NCI-H748 (cell line): ENCODE measurements at regions not wholly inside any gene's neighbourhood (a gene's known extent, or its start where the extent isn't known, plus 50 kb on each side); places are given as distances from the start of the nearest gene placed in this dataset.
A peak's percentile ranks its signal among the peaks of the same experiment; 100 is the strongest.
"Not testable (repeated sequence)": the region's sequence is repeated elsewhere in the genome, so short reads cannot be mapped to it uniquely, and the experiment has no call there.

Experiments
- DNase-seq: peaks from one replicate; lab custom pipeline; 2025; ENCODE audit not compliant: unreplicated experiment; lab: John Stamatoyannopoulos, UW

DNA sequence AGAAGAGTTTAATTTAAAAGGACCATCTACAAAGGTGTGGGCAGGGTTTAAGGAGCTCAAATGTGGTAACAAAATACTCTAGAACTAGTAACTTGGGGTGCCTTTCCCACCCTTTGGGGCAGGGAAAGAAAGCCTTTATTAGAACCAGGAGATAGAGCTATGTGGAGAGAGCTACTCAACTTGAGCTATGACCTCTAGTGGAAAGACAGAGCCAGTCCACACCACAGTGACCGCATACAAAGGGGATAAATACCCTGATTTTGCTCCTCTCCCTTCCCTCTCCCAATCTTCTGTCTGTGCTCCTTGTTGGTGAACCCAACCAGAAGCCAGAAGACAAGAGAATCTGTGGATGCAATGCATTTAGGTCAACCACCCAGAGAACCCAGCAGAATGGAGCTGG lies 54.4 kb upstream of the JAK1 start:
- no peak for DNase-seq

DNA sequence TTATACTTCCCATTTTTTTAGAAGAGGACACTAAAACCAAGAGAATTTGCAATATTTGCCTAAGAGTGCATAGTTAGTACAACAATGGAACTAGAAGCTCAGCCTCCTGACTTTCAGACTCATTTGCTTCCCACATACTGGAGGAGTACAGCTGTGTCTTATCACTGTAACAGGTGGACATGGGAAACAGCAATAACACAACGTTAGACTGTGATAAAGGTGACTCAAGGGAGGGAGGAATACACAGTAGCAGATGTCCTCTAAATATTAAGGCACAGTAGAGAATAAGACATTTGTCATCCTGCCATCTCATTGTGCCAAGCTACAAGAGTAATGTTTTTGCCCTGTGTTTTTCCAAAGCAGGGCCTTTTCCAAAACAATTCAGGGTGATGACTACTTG lies 55.4 kb upstream of the JAK1 start:
- no peak for DNase-seq

DNA sequence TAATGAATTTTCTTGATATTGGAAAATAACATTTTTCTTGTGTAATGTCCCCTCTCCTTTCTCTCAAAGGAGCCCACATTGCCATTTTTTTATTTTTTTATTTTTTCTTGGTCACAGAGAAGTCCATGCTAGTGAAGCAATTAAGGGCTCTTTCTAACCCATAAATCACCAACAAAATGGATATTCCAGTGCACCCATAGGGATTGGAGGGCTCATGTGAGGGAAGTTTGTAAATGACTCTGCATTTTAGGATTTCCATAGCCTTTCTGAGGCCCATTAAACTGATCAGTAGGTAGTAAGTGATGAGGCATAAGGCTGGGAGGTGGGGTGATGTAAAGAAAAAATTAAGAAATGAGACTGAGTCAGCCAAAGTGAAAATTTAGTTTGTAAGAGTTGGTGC lies 55.9 kb upstream of the JAK1 start:
- DNase-seq = no peak

DNA sequence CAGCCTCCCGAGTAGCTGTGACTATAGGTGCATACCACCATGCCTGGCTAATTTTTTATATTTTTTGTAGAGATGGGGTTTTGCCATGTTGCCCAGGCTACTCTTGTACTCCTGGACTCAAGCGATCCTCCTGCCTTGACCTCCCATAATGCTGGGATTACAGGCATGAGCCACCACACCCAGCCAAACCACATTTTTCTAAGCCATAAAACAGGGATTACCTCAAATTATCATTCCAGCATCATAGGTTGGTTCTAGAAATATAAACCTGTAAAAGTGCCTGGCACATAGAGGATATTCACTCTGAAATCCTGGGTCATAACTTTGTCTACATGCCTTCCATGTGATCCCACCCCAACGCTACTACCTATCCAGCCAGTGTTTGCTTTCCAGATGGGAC lies 59.4 kb upstream of the JAK1 start:
- DNase-seq = no peak

DNA sequence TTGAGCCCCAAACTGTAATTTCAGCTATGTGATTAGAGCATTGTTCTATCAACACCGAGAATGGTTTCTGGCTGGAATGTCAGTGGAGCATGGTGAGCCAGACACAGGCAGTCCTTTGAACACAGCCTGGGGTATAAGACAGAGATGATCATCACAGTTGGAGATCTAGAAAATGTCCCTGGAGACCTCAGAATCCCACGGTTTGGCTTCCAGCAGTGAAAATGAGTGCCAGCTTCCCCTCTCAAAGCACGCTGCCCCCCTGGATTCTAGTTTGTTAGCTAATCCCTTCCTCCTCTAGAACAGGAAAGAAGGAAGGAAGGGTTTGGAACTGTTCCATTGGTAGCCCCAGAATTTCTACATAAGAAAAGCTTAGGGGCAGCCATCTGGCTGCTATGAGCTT lies 59.9 kb upstream of the JAK1 start:
- DNase-seq = no peak

DNA sequence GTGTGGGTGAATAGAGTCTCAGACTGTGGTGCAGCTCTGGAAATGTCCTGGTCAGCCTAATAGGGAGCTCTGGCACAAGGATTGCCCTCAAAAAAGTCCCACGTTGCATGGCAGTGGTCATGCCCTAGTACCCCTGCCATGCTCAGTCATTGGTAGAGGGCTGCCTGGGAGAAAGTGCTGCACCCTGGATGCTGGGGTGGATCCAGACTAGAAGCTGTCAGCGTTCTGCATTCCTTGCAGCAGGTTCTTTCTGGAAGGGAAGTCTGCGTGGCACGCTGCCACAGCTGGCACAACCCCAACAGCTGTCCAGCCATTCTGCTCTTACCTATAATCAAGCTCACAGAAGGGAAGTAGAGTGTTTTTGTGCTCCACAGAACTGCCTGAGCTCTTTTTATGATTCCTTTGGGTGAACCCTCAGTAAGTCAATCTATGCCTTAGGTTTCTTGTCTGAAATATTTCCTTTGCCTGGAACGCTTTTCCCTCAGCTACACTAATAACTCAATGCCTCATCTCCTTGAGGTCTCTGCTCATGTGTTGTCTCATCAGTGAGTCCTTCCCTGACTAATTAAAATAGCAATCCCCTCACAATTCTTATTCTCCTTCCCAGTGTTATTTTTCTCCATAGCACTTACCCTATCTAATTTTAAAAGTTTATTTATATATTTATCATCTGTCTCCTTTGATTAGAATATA lies 61.5 kb upstream of the JAK1 start:
- DNase-seq = no peak

DNA sequence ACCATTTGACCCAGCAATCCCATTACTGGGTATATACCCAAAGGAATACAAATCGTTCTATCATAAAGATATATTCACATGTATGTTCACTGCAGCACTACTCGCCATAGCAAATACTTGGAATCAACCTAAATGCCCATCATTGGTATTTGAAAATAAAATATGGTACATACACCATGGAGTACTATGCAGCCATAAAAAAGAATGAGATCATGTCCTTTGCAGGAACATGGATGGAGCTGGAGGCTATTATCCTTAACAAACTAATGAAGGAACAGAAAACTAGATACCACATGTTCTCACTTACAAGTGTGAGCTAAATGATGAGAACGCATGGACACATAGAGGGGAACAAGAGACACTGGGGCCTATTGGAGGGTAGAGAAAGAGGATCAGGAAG lies 63.1 kb upstream of the JAK1 start:
- DNase-seq = not testable (repeated sequence)

DNA sequence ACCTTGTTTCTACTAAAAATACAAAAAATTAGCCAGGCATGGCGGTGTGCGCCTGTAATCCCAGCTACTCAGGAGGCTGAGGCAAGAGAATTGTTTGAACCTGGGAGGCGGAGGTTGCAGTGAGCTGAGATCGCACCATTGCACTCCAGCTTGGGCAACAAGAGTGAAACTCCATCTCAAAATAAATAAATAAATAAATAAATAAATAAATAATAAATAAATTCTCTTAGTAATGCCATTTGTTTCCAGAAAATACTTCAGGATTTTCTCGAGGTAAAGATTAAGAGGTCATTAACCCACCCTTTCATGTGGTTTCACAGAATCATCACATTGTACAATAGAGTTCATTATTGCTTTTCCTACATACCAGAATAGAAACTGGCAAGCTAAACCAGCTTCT lies 68.5 kb upstream of the JAK1 start:
- not testable (repeated sequence) for DNase-seq

DNA sequence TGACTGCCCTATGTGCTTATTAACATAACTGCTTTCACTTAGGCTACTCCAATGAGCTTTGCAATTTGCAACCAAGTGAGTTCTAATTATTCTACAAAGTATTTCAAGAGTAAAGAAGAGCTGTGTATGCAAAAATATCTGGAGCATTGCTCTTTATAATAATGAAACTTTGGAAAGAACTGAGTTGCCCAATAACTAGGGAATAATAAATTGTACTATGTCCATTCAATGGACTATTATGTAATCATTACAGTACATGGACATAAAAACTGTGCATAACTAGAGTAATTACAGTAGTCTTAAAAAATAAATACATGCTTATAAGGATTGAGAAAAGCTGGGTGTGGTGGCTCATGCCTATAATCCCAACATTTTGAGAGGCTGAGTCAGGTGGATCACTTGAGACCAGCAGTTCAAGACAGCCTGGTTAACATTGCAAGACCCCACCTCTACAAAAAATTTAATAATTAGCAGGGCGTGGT lies 70.3 kb upstream of the JAK1 start:
- DNase-seq = no peak

DNA sequence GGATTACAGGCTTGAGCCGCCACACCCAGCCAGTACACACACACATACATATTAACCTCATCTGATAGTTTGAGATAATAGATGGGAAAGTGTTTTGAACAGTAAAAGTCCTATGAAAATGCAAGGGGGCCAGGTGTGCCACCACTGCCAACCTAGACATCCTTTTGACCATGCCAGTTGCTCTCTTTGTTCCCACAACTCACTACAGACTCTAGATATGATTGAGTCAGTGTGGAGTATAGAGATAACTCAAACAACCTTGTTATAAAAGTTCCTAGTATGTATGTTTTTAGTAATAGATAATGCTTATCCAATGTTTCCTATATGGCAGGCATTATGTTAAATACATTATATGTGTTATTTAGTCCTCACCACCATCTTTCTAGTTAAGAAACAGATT lies 72.7 kb upstream of the JAK1 start:
- DNase-seq = no peak

DNA sequence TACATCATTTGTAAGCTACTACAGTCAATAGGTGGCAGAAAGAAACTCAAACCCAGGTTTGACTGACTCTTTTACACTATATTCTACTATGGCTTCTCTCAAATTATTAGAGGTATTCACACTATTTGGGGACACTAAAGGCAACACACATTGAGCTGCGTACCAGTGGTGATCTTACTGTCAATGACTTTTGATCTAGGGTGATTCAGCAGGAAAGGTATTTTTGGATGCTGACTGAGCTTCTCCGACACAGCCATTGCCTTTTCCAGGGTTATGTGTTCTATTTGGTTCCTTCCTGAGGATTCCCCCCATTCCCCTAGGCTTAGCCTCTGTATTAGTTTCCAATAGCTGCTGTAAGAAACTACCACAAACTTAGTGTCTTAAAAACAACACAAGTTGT lies 73.2 kb upstream of the JAK1 start:
- no peak for DNase-seq

DNA sequence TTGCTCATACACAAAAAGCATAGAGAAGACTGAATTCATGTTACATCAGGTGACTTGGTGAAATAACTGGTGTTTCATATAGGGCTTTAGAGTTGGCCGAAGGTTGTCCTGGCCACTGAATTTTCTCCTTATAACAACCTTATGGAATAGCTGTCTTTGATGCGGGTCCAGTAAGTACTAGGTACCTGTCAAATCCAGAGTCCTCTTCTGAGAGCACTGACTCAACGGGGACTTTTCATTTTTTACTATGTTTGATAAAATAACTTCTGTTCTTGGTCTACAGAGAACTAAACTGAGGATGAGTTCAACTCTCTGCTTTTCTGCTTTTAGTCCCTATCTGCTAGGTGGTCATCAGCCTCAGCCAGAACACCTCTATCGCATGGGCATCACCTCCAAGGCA lies 76.1 kb upstream of the JAK1 start:
- no peak for DNase-seq

DNA sequence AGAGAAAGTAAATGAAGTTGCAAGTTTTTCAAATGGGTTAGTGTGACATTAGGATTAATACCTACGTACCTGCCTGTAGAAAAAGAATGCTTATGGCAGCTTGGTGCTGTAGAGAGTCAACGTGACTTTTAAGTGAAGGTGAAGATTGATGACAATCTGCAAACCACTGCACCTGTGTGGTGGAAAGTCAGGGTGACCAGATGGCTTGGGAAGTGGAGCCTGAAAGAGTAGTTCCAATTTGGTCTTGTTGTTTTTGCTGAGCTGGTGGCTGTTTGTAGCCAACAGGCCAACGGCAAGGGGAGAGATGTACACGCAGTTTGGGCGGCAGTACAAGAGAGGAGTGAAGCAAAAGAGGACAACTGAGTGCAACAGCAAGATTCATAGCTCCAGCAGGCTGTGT lies 78.1 kb upstream of the JAK1 start:
- no peak for DNase-seq

DNA sequence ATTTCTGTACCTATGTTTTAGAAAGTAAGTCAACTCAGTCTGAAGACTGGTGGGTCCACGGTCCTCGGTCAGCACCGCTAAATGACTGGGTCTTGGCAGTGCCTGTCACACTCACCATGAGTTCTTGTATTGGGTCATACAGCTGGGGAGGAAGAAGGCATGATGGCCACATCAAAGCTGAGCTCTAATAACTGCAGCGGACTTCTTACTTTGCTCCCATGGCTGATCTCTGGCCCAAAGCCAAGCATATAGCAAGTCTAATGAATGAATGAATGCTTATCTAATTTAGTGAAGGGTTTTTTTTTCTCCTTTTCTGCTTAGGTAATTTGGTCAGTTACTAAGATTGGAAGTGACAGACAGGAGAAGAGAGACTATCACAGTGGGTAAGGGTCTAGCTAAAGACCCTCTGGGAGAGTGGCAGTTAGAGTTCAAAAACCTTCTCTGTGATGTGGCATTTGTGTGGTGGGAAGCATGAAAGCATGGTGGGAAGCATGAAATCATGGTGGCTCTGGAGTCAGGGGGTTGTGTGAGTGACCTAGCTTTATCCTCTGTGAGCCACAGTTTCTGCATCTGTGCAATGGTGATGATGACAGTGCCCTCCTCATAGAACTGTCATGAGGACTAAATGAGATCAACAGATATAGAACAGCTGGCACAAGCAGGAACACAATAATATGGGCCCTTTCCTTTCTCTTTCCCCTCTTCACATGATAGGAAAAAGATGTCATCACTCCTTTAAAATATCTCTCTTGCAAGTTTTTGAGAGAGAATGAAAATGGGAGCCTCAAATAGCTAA lies 78.9 kb upstream of the JAK1 start:
- DNase-seq = no peak

DNA sequence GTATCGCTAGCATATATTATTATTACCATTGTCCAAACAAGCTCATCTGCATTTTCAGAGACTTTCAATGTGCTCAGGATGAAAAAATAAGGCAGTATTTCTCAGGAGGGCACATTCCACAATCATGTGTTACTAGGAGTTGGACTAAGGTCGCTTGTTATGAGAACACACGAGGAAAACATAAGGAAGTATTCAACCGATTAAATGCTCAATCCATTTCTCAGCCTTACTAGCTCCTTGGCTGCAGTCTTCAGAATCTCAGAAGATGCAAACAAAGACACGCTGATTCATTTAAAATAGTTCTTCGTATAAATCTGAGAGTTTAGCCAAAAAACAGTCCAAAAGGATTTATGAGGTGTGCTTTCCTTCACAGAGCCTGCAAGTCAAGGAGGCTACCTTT lies 82.0 kb upstream of the JAK1 start:
- no peak for DNase-seq

DNA sequence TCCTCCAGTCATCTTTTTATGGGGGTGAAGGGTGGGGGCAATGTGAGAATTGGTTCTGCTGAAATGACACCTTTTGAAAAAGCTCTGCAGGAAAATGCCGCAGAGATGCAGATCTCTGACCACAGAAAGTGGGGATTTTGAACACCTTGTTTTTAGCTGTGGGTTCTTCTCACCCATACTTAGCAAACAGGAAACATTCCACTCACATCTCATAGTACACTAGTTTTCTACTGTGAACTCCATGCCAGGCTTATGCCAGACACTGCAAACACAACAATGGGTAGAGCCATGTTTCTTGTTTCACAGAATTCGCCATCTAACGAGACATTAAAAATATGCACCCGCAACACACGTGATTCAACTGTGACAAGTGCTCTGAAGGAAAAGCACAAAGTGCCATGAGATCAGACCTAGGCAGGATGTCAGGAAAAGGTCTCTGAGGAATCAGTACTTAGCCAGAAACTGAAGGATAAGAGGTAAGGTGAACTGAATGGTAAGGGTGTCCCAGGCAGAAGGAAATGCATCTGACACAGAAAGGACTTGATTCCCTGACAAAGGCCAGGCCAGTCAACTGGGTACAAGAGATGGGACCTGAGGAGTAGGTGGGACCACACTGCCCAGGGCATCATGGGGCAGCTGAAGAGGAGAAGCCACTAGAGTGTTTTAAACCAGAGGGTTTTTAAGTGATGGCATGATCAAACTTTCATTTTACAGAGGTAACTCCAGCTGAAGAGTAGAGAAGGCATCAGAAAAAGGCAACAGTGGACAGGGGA lies 83.8 kb upstream of the JAK1 start:
- no peak for DNase-seq

DNA sequence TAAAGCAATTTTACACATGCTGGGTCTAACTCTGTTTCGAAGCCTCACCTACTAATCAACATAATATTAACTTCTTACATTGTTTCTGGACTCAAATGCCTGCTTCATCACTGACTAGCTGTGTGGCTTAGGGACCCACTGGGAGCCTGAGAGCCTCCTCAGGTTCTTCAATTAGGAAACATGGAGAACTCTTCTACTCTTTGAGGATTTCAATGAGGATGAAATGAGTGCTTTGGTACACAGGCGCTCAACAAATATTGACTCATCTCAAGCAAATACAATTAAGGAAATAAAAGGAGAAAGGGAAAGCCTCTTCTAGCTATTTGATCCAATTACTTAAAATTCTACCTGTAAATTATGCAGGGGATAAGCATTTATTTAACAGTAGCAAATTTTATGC lies 84.4 kb upstream of the JAK1 start:
- DNase-seq = peak; percentile 92

DNA sequence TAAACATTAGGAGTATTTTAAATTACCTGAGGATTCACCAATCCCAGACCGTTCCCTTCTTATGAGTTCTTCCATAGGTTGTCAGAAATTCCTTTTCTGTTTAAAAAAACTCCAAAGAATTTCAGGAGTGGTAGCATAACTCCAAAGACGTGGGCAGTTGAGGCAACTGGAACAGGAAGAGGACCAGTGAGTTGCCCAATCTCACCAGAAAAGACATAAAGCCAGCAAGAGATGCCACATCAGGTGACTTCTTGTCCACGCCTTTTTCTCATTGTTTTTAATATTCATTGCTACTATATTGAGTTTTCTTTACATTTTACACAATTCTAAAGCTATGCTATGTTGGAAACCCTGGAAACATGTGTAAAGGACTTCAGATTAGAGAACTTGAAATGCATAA lies 88.1 kb upstream of the JAK1 start:
- no peak for DNase-seq

DNA sequence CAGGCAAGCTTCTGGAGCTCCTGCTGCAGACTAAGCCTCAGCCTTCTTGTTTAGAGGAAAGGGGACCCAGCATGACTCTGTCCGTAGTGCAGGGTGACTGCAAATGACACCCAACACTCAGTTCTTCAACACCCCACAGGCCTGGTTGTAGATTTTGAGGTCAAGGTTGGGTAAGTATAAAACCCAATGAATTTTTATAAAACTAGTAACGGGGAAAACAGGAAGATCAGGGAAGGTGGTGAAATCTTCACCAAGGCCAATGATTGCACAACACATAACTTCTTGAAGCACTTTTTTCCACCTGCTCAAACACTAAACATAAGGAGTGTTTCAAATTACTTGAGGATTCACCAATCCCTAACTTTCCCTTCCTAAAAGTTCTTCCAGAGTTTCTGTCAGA lies 89.4 kb upstream of the JAK1 start:
- DNase-seq = no peak

DNA sequence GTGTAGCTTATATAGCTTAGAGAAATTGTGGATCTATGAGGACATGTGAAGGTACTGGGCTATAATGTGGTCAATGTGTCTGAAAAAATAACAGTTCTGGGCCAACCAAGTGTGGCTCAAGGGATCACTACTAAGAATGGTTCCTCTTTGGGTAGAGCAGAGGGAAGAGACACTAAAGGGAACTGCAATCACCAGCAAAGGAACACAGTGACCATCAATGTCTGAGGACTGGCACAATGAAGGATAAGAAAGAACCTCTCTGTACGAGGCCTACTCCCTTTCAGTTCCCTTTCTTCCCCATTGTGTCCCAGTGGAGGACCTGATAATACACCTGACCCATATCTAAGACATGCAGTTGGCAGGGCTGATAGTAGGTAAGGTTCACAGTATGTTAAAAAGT lies 89.9 kb upstream of the JAK1 start:
- no peak for DNase-seq

DNA sequence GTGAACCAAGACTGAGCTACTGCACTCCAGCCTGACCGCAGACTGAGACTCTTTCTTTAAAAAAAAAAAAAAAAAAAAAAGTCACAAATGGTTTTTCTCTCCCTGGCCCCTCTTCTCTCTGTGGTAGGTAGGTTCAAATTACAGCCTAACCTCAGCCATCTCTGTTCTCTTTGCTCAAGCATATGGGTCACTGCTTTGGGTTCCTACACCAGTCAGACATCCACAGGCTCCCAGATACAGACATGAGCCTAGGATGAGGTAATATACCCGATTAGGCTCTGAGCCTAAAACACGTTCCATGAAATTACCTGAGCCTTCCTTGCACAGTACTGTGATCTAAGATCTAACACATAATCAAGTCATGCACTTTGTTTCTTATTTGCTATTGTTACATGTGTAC lies 90.5 kb upstream of the JAK1 start:
- DNase-seq = no peak

DNA sequence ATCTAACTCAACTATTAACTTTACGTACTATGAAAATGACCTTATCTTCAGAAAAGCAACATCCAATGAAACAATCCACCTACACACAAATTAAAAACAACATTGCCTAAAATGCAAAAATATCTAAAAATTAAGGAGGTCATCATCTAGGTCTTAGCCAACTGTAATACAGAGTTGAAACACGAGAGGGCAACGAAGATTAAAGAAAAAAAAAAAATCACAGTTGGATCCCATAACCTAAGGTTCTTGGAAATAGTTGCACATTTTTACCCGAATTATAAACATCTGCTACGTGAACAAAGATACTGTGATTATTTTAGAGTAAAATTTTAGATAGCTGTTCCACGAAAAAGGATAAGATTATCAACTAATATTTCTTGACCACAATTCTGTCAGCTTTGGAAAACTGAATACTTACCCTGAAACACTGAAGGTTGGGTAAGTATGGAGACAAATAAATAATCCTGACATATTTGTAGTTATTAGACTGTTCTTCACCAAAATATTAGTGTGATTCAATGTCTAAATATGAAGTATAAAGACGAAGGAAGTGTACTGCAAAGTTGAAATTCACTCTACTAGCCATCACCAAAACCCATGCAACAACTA lies 88.0 kb upstream of the AK4 start:
- DNase-seq = peak; percentile 37
